ENCODE measurements at regions not wholly inside any gene's neighbourhood (a gene's known extent, or its start where the extent isn't known, plus 50 kb on each side); places are given as distances from the start of the nearest gene placed in this dataset.

- TF ChIP-seq POLR2A (IDR thresholded peaks at IDR 0.05) (no peak), CTCF (IDR thresholded peaks at IDR 0.05) (no peak)
These were observed 105.1 kb upstream of the ANK3 start for GRCh38 chr10:60494774-60495173.

Data from esophagus squamous epithelium (tissue), 4 donors.